HFFc6 (cell line): ENCODE measurements at regions not wholly inside any gene's neighbourhood (a gene's known extent, or its start where the extent isn't known, plus 50 kb on each side); places are given as distances from the start of the nearest gene placed in this dataset.

Experiments used
- DNase-seq: peaks from one replicate; pipeline ENCODE4 v3.0.0-alpha.2; 2018
- H3K27ac Mint-ChIP-seq: 2 replicates; pipeline ENCODE4 v1.8.0; 2020; ENCODE audit warnings: mild to moderate bottlenecking, mixed read lengths
- H3K27me3 Mint-ChIP-seq: 2 replicates; pipeline ENCODE4 v1.8.0; 2021; ENCODE audit warnings: mild to moderate bottlenecking, moderate library complexity, mixed read lengths; ENCODE audit not compliant: insufficient read depth
- H3K36me3 Mint-ChIP-seq: 2 replicates; pipeline ENCODE4 v1.8.0; 2021; ENCODE audit warnings: low read depth, mixed read lengths
- H3K4me1 Mint-ChIP-seq: 2 replicates; pipeline ENCODE4 v1.8.0; 2020; ENCODE audit warnings: low read depth, mixed read lengths
- H3K4me3 Mint-ChIP-seq: 2 replicates; pipeline ENCODE4 v1.8.0; 2020; ENCODE audit warnings: mild to moderate bottlenecking, moderate library complexity, mixed read lengths
- H3K9me3 Mint-ChIP-seq: 2 replicates; pipeline ENCODE4 v1.8.0; 2020; ENCODE audit warnings: mild to moderate bottlenecking, mixed read lengths
- CTCF ChIP-seq: fragments of 200-600 bp; sonication (generic); IDR thresholded peaks from 2 replicates; pipeline ENCODE4 v1.5.0; 2021; ENCODE audit warnings: antibody characterized with exemption, mild to moderate bottlenecking

- no peak for TF ChIP-seq CTCF
- peaks cover 42% of the 10 kb centered on the region for H3K9me3 Mint-ChIP-seq
- no peak overlapping the region for H3K4me3 Mint-ChIP-seq
- H3K36me3 Mint-ChIP-seq = no peaks in the 10 kb centered on the region
- peaks cover 2% of the 10 kb centered on the region; the same call in 1 of the 2 replicates for H3K27me3 Mint-ChIP-seq
- H3K27ac Mint-ChIP-seq = no peak overlapping the region
- DNase-seq = no peak
- H3K4me1 Mint-ChIP-seq = no peaks in the 10 kb centered on the region
These were observed 683.1 kb upstream of the RAB6C start for GRCh38 chr2:129296396-129296795.

DNA sequence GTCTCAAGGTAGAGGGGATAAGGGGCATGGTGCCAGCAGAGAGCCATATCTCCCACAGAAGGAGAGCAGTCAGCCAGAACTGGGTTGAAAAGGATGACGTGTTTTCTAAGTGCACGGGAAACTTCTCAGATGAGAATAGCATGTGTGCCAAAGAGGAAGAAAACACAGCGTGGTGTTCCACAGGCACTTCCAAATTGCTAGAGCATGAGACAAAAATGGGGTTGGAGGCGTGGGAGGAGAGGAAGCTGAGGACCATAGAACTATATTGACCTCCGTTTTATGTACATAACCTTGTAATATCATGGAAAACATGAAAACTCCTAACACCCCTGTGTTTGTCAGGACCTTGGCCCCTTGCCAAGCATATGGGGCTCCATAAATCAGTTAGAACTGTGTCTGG is 682.7 kb upstream of the RAB6C start:
- Mint-ChIP-seq H3K4me1 (no peaks in the 10 kb centered on the region), H3K27ac (no peak overlapping the region), H3K9me3 (peaks cover 41% of the 10 kb centered on the region), H3K4me3 (no peak overlapping the region), H3K27me3 (peaks cover 2% of the 10 kb centered on the region; the same call in 1 of the 2 replicates), H3K36me3 (no peaks in the 10 kb centered on the region)
- TF ChIP-seq CTCF = no peak
- no peak for DNase-seq

GRCh38 chr2:129297430-129297829 is 682.0 kb upstream of the RAB6C start:
- no peak for DNase-seq
- no peaks in the 10 kb centered on the region for H3K4me1 Mint-ChIP-seq
- H3K27ac Mint-ChIP-seq = no peak overlapping the region
- H3K36me3 Mint-ChIP-seq = no peaks in the 10 kb centered on the region
- H3K4me3 Mint-ChIP-seq = no peak overlapping the region
- H3K27me3 Mint-ChIP-seq = peaks cover 2% of the 10 kb centered on the region; the same call in 1 of the 2 replicates
- H3K9me3 Mint-ChIP-seq = peaks cover 38% of the 10 kb centered on the region
- no peak for TF ChIP-seq CTCF

DNA sequence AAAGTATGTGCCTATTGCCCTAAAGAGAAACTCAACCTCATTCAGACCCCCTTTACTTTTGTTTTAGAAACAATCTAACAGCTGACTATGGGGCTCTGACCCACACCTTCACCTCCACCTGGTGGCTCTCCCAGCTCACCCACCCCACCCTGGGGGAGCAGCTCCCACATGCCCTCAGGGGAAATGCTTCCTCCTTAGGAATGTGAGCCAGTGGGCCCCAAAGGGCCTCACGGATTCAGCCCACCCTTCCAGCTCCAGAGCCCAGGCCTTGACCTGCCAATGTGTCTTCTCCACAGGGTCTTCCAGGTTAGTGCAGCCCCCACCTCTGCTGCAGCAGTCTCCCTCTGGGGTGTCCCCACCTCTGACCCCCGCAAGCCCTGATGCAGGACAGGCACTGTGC is 680.1 kb upstream of the RAB6C start:
- Mint-ChIP-seq H3K27ac (no peak overlapping the region), H3K4me1 (no peaks in the 10 kb centered on the region), H3K4me3 (no peak overlapping the region), H3K9me3 (peaks cover 45% of the 10 kb centered on the region), H3K36me3 (no peaks in the 10 kb centered on the region), H3K27me3 (peaks cover 2% of the 10 kb centered on the region)
- no peak for DNase-seq
- no peak for TF ChIP-seq CTCF

GRCh38 chr2:129299756-129300155 is 679.7 kb upstream of the RAB6C start:
- no peaks in the 10 kb centered on the region for H3K36me3 Mint-ChIP-seq
- DNase-seq = no peak

More at GRCh38 chr2:129299756-129300155, 679.7 kb upstream of the RAB6C start:
- no peak for TF ChIP-seq CTCF
- Mint-ChIP-seq H3K27ac (no peak overlapping the region), H3K4me1 (no peaks in the 10 kb centered on the region), H3K9me3 (peaks cover 40% of the 10 kb centered on the region), H3K4me3 (no peak overlapping the region), H3K27me3 (peaks cover 2% of the 10 kb centered on the region)
